Ammon's horn (tissue), 1 donor: ENCODE measurements at regions not wholly inside any gene's neighbourhood (a gene's known extent, or its start where the extent isn't known, plus 50 kb on each side); places are given as distances from the start of the nearest gene placed in this dataset.
"Not testable (repeated sequence)": the region's sequence is repeated elsewhere in the genome, so short reads cannot be mapped to it uniquely, and the experiment has no call there.

Experiments
- DNase-seq: peaks from one replicate; pipeline ENCODE4 v3.0.0-alpha.2; 2016; ENCODE audit warnings: low spot score

- no peak for DNase-seq
Observed at GRCh38 chr7:149682038-149682437, 91.3 kb downstream of the ZNF467 start.

DNA sequence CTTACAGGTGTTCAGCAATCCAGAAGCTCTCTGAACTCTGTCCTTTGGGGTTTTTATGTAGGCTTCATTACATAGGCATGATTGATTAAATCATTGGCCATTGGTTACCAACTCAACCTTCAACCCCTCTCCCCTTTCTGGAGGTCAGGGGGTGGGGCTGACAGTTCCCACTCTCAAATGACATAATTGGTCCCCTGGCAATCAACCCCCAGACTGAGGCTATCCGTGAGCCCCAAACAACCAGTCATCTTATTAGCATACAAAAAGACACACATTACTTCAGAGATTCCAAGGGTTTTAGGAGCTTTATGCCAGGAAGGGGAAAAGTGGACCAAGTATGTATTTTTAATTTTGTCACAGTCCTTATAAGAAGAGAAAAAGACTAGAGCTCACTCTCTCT, 92.1 kb downstream of the ZNF467 start:
- no peak for DNase-seq

- DNase-seq = no peak
Observed at GRCh38 chr7:149680331-149681025, 92.9 kb downstream of the ZNF467 start.

- not testable (repeated sequence) for DNase-seq
Observed at GRCh38 chr7:149674728-149675385, 98.5 kb downstream of the ZNF467 start.

- no peak for DNase-seq
Observed at GRCh38 chr7:149673006-149673405, 100.4 kb downstream of the ZNF467 start.

GRCh38 chr7:149670288-149670687, 103.1 kb downstream of the ZNF467 start:
- DNase-seq = peak; percentile 80

DNA sequence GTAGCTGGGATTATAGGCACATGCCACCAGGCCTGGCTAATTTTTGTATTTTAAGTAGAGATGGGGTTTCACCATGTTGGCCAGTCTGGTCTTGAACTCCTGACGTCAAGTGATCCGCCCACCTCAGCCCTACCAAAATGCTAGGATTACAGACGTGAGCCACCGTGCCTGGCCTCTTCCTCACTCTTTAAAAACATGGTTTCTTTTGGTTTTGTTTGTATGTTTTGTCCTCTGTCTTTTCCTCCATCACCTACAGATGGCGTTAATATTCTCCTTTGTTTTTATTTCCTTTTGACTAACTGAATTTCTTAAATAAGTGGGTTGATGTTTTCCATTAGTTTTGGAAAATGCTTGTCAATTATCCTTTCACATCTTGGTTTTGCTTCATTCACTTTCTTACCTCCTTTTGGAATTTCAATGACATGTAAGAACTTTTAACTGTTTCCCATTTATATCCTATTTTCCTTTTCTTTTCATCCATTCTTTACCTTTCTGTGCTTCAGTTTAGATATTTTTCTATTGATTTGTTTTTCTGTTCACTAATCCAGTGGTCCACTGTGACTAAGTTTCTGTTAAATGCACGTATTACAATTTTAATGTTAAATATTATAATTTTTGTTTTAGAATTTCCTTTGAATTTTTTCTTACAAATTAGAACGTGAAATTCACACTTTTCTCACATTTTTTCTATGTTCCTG, 104.1 kb downstream of the ZNF467 start:
- DNase-seq = no peak

- DNase-seq = peak; percentile 39
Observed at GRCh38 chr7:149666360-149666945, 106.9 kb downstream of the ZNF467 start.

GRCh38 chr7:149665618-149666017, 107.8 kb downstream of the ZNF467 start:
- DNase-seq = not testable (repeated sequence)

GRCh38 chr7:149664666-149665065, 108.7 kb downstream of the ZNF467 start:
- no peak for DNase-seq

DNA sequence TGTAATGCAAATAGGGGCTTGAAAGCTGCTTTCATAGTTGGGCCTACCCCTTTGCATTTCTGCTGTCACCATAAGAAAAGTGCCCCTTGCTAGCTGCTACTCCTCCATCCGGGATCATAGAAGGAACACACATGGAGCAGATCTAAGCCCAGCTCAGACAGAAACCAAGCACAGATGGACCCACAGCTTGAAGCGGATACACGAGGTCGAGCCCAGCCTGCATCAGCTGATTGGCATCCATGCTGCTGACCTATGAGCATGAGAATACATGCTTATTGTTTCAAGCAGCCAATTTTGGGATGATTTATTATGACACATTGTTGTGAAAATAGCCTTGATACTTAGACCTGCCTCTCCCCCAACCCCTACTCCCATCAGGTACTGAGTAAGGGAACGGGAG, 109.2 kb downstream of the ZNF467 start:
- no peak for DNase-seq

DNA sequence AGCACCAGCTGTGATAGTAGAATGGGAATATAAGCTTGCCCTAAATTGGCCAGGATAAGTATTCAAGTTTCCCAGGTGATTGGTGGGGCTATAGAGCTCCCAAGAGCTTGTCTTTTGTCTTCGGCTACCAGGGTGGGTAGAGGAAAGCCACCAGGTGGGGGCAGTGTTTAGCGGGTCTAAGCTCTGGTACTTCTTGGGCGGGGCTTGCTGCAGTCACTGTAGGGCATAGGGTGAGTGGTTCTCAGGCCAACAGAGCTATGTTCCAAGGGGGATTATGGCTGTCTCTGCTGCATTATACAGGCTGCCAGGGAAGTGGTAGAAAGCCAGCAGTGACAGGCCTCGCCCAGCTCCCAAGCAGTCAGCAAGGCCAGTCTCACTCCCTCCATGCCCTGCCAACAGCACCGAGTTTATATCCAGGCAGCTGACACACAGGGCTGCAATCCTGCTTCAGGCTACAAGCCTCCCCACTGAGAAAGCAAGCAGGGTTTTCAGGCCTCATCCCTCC, 110.7 kb downstream of the ZNF467 start:
- peak; percentile 65 for DNase-seq

GRCh38 chr7:149655784-149656183, 117.6 kb downstream of the ZNF467 start:
- no peak for DNase-seq

- DNase-seq = no peak
Observed at GRCh38 chr7:149654588-149654987, 118.8 kb downstream of the ZNF467 start.

- DNase-seq = not testable (repeated sequence)
Observed at GRCh38 chr7:149650190-149650589, 123.2 kb downstream of the ZNF467 start.

- no peak for DNase-seq
Observed at GRCh38 chr7:149644754-149645153, 128.6 kb downstream of the ZNF467 start.

DNA sequence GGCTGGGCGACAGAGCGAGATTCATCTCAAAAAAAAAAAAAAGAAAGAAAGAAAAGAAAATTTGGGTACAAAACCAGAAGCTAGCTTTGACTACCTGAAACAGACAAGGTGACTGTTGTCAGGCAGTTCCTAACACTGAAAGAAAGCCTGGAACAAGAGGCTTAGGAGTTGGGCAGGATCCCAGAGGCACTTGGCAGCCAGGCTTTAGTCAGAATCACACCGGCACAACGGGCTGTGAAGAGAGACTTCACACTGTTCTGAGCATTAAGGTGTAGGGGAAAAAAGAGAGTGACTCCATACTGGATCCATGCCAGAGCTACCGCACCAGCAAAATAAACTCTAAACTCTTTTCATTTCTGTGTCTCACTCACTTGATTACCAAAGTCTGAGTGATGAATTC, 130.8 kb downstream of the ZNF467 start:
- no peak for DNase-seq

DNA sequence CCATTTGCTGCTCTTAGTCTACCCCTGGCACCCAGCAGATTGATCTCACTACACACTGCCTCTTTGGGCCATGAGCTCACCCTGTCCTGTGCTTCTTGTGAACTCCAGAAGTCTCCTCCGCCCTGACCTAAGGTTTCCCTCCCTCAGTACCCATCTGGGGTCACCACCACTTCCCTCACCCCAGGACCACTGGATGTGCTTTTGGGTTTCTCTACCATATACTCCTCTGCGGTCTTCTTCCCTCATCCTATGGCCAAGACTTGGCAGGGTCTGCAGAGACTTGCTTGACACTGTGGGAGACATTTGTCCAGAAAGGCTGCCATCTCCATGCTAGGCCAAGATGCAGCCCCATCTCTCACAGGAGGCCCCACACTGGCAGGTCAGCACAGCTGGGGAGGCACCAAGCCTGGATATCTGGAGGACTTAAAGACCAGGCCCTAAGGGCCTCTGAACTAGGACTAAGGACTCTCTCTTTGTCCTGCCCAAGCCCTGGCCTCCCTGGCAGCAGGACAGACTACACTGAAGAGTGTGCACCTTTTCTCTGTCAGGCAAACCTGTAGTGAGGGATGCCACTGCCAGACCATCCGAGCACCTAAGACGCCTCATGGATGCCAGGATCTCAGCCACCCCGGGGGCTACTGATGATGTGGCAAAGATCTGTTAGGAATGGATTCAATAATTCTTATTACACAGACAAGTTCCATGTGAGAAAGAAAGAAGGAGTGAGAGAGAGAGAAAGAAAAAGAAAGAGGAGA, 134.6 kb downstream of the ZNF467 start:
- no peak for DNase-seq

DNA sequence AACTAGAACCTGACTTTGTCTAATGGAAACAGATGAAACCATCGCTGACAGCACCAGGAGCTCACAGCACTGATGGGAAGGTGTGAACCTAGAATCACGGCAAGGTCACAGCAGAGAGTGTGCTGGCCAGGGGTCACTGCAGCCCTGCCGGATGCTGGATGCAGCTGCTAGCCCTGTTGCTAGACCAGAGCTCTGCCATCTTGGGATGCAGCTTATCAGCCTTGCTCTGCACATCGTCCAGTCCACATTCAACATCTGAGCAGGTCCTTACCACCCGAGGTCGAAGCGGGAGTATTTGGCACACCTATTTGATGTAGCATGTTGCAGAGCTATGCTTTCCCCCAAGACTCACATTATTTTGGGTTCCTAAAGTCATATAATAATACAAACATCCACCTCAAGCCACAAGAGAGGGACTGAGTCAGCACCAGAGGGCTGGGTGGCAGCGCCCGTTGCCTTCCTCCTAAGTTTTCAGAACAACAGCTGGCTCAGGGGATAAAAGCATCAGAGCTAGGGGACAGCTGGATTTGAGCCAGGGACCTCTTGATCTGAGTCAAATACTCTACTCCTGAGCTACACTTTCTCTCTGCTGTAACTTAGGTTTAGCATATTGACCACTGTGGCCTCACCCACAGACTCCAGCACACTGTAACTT, 135.3 kb downstream of the ZNF467 start:
- no peak for DNase-seq

GRCh38 chr7:149635561-149636329, 137.6 kb downstream of the ZNF467 start:
- no peak for DNase-seq
